HG02798 (cell line): ENCODE measurements at regions not wholly inside any gene's neighbourhood (a gene's known extent, or its start where the extent isn't known, plus 50 kb on each side); places are given as distances from the start of the nearest gene placed in this dataset.
A peak's percentile ranks its signal among the peaks of the same experiment; 100 is the strongest.
"Not testable (repeated sequence)": the region's sequence is repeated elsewhere in the genome, so short reads cannot be mapped to it uniquely, and the experiment has no call there.

Experiments used
- ATAC-seq: cut with Tn5 transposase; IDR thresholded peaks from one replicate; pipeline ENCODE4 v1.9.1; 2021; ENCODE audit warnings: mild to moderate bottlenecking; ENCODE audit not compliant: unreplicated experiment, poor library complexity

- no peak for ATAC-seq
These were observed 50.4 kb upstream of the RAPH1 start for GRCh38 chr2:203585516-203585915.

GRCh38 chr2:203586206-203586605 lies 51.1 kb upstream of the RAPH1 start:
- no peak for ATAC-seq

GRCh38 chr2:203586696-203587095 lies 51.6 kb upstream of the RAPH1 start:
- ATAC-seq: no peak

- no peak for ATAC-seq
These were observed 55.4 kb upstream of the RAPH1 start for GRCh38 chr2:203590496-203590895.

GRCh38 chr2:203591642-203592041 lies 56.5 kb upstream of the RAPH1 start:
- ATAC-seq: no peak

- no peak for ATAC-seq
These were observed 57.4 kb upstream of the RAPH1 start for GRCh38 chr2:203592470-203592869.

- ATAC-seq: no peak
These were observed 59.4 kb upstream of the RAPH1 start for GRCh38 chr2:203594541-203594940.

GRCh38 chr2:203596183-203596582 lies 61.1 kb upstream of the RAPH1 start:
- no peak for ATAC-seq

GRCh38 chr2:203599509-203599908 lies 64.4 kb upstream of the RAPH1 start:
- ATAC-seq: peak; percentile 44

GRCh38 chr2:203600286-203600685 lies 65.2 kb upstream of the RAPH1 start:
- ATAC-seq: no peak

GRCh38 chr2:203603456-203604389 lies 68.6 kb upstream of the RAPH1 start:
- no peak for ATAC-seq

- no peak for ATAC-seq
These were observed 70.2 kb upstream of the RAPH1 start for GRCh38 chr2:203605302-203605701.

- ATAC-seq: no peak
These were observed 71.0 kb upstream of the RAPH1 start for GRCh38 chr2:203606051-203606450.

GRCh38 chr2:203610558-203610957 lies 75.5 kb upstream of the RAPH1 start:
- no peak for ATAC-seq

GRCh38 chr2:203612246-203612645 lies 77.1 kb upstream of the RAPH1 start:
- no peak for ATAC-seq

GRCh38 chr2:203619267-203619878 lies 84.3 kb upstream of the RAPH1 start:
- ATAC-seq: no peak

- no peak for ATAC-seq
These were observed 84.4 kb upstream of the CD28 start for GRCh38 chr2:203621981-203622515.

- no peak for ATAC-seq
These were observed 83.3 kb upstream of the CD28 start for GRCh38 chr2:203623096-203623495.

GRCh38 chr2:203623661-203624060 lies 82.8 kb upstream of the CD28 start:
- ATAC-seq: no peak

- ATAC-seq: no peak
These were observed 80.7 kb upstream of the CD28 start for GRCh38 chr2:203625701-203626100.

GRCh38 chr2:203626247-203626646 lies 80.2 kb upstream of the CD28 start:
- not testable (repeated sequence) for ATAC-seq
